HUES64 (cell line): ENCODE measurements at regions not wholly inside any gene's neighbourhood (a gene's known extent, or its start where the extent isn't known, plus 50 kb on each side); places are given as distances from the start of the nearest gene placed in this dataset.
"Not testable (repeated sequence)": the region's sequence is repeated elsewhere in the genome, so short reads cannot be mapped to it uniquely, and the experiment has no call there.

ENCODE experiments used
- H3K27ac ChIP-seq: 2 replicates; pipeline ENCODE4 v1.7.0; 2013; ENCODE audit warnings: low read depth, low read length, inconsistent platforms
- H3K27me3 ChIP-seq: 2 replicates; pipeline ENCODE4 v1.6.1; 2013; ENCODE audit warnings: mild to moderate bottlenecking, low read length; ENCODE audit not compliant: insufficient read depth
- H3K36me3 ChIP-seq: 2 replicates; pipeline ENCODE4 v1.6.1; 2013; ENCODE audit warnings: mild to moderate bottlenecking, low read length; ENCODE audit not compliant: insufficient read depth
- H3K4me1 ChIP-seq: 2 replicates; pipeline ENCODE4 v1.6.1; 2013; ENCODE audit warnings: mild to moderate bottlenecking, low read length, moderate library complexity; ENCODE audit not compliant: insufficient read depth
- H3K4me3 ChIP-seq: 2 replicates; pipeline ENCODE4 v1.5.1; 2013; ENCODE audit warnings: mild to moderate bottlenecking, low read length, moderate library complexity
- H3K9ac ChIP-seq: 2 replicates; pipeline ENCODE4 v1.6.1; 2013; ENCODE audit warnings: mild to moderate bottlenecking, low read depth, low read length
- H3K9me3 ChIP-seq: 2 replicates; pipeline ENCODE4 v1.6.1; 2013; ENCODE audit warnings: low read depth, low read length; ENCODE audit not compliant: insufficient read depth
- WGBS: fragments of 150-250, 120-280 bp; methylation state at CpG from one replicate; pipeline ENCODE4 v1.1.7; 2013; ENCODE audit warnings: missing lambda C conversion rate; 5-methylcytosine and 5-hydroxymethylcytosine counted together

DNA sequence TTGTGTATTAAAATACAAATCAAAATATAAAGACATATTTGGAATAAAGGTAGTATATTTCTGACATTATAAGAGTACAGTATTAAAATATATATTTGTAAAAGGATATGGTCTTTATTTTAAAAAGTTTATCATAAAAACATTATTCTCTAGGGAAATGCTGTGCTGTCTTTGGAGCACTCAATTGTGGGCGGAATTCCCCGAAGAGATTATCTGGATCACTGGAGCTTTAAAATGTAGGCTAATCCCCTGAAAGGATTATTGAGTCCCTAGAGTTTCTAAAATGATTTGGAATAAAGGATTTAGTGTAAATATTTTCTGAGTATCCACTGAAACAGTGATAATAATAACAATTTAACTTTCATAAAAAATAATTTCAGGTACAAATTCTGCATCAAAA, 1239.4 kb downstream of the TECRL start:
- WGBS: 92% methylated on average over 2 of the region's 2 CpGs
- Histone ChIP-seq H3K27me3 (no peaks in the 10 kb centered on the region), H3K36me3 (no peaks in the 10 kb centered on the region), H3K9ac (no peak overlapping the region), H3K4me1 (no peaks in the 10 kb centered on the region), H3K27ac (no peak overlapping the region), H3K4me3 (no peak overlapping the region), H3K9me3 (no peaks in the 10 kb centered on the region)

GRCh38 chr4:63155561-63155960, 1253.7 kb downstream of the TECRL start:
- H3K27me3 ChIP-seq: no peaks in the 10 kb centered on the region
- H3K27ac ChIP-seq: no peak overlapping the region
- no peaks in the 10 kb centered on the region for H3K36me3 ChIP-seq
- 97% methylated on average over 1 of the region's 1 CpG for WGBS
- no peaks in the 10 kb centered on the region for H3K4me1 ChIP-seq
- no peak overlapping the region for H3K4me3 ChIP-seq
- peaks cover 11% of the 10 kb centered on the region for H3K9me3 ChIP-seq
- no peak overlapping the region for H3K9ac ChIP-seq

DNA sequence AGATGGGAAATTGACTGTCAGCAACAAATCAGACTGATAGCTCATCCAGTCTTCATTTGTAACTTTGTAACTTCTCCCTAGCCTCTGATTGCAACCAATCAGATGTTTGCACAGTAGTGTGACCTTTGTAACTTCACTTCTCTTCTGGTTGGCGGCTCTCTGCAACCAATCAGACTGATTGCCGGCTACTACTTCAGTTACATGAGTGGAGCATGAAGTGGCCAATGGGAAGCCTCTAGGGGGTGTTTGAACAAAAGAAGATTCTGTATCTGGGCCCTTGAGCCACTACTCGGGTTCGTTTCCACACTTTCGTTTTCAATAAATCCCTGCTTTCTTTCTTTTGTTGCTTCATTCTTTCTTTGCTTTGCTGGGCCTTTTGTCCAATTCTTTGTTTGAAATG, 1285.8 kb downstream of the TECRL start:
- H3K4me3 ChIP-seq: no peak overlapping the region
- H3K4me1 ChIP-seq: no peaks in the 10 kb centered on the region
- H3K9me3 ChIP-seq: no peaks in the 10 kb centered on the region
- WGBS: 96% methylated on average over 5 of the region's 5 CpGs
- H3K27me3 ChIP-seq: no peaks in the 10 kb centered on the region
- no peak overlapping the region for H3K9ac ChIP-seq
- no peak overlapping the region for H3K27ac ChIP-seq
- no peaks in the 10 kb centered on the region for H3K36me3 ChIP-seq

DNA sequence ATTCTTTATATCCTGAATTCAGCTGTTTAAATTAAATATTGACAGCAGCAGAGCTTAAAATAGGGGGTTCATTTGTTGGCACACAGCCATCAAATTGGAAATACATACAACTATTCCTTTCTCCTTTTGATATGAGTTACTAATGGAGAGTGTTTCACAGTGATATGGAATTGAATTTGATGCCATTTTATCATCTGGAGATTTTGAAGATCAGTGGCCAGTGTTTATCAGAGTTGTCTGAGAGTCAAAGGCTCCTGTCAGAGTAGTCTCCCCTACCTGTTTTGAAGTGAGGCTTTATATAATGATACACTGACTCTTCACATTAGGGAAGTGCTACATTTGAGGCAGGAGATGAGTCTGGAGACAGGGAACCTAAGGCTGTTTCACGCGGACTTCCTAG, 1286.3 kb downstream of the TECRL start:
- no peaks in the 10 kb centered on the region for H3K9me3 ChIP-seq
- no peaks in the 10 kb centered on the region for H3K4me1 ChIP-seq
- no peaks in the 10 kb centered on the region for H3K27me3 ChIP-seq
- WGBS: 100% methylated on average over 2 of the region's 2 CpGs
- no peak overlapping the region for H3K9ac ChIP-seq
- H3K4me3 ChIP-seq: no peak overlapping the region
- H3K27ac ChIP-seq: no peak overlapping the region
- no peaks in the 10 kb centered on the region for H3K36me3 ChIP-seq

- 99% methylated on average over 3 of the region's 3 CpGs for WGBS
- Histone ChIP-seq H3K9ac (no peak overlapping the region), H3K36me3 (no peaks in the 10 kb centered on the region), H3K4me1 (no peaks in the 10 kb centered on the region), H3K27me3 (no peaks in the 10 kb centered on the region), H3K4me3 (no peak overlapping the region), H3K27ac (no peak overlapping the region), H3K9me3 (no peaks in the 10 kb centered on the region)
Measured at GRCh38 chr4:63106600-63106999, 1302.7 kb downstream of the TECRL start.

GRCh38 chr4:63105839-63106238, 1303.4 kb downstream of the TECRL start:
- no peaks in the 10 kb centered on the region for H3K4me1 ChIP-seq

GRCh38 chr4:63090641-63091040, 1318.6 kb downstream of the TECRL start:
- H3K9ac ChIP-seq: no peak overlapping the region
- no peak overlapping the region for H3K27ac ChIP-seq
- H3K9me3 ChIP-seq: no peaks in the 10 kb centered on the region
- no peak overlapping the region for H3K4me3 ChIP-seq
- 86% methylated on average over 1 of the region's 1 CpG for WGBS
- no peaks in the 10 kb centered on the region; the same call in 1 of the 2 replicates for H3K4me1 ChIP-seq
- H3K27me3 ChIP-seq: no peaks in the 10 kb centered on the region
- no peaks in the 10 kb centered on the region for H3K36me3 ChIP-seq

More at GRCh38 chr4:63105839-63106238, 1303.4 kb downstream of the TECRL start:
- Histone ChIP-seq H3K9me3 (no peaks in the 10 kb centered on the region), H3K36me3 (no peaks in the 10 kb centered on the region), H3K27me3 (no peaks in the 10 kb centered on the region), H3K4me3 (no peak overlapping the region), H3K27ac (no peak overlapping the region), H3K9ac (no peak overlapping the region)

GRCh38 chr4:63085091-63085490, 1324.2 kb downstream of the TECRL start:
- H3K27me3 ChIP-seq: no peaks in the 10 kb centered on the region

GRCh38 chr4:63080934-63081333, 1328.3 kb downstream of the TECRL start:
- H3K4me3 ChIP-seq: no peak overlapping the region
- H3K27me3 ChIP-seq: no peaks in the 10 kb centered on the region
- no peaks in the 10 kb centered on the region; the same call in 1 of the 2 replicates for H3K4me1 ChIP-seq
- H3K36me3 ChIP-seq: no peaks in the 10 kb centered on the region
- no CpG with 5 or more reads among the region's 1 CpG for WGBS
- peaks cover 25% of the 10 kb centered on the region for H3K9me3 ChIP-seq
- H3K9ac ChIP-seq: no peak overlapping the region
- H3K27ac ChIP-seq: no peak overlapping the region

More at GRCh38 chr4:63085091-63085490, 1324.2 kb downstream of the TECRL start:
- Histone ChIP-seq H3K27ac (no peak overlapping the region), H3K4me1 (no peaks in the 10 kb centered on the region; the same call in 1 of the 2 replicates), H3K9me3 (no peaks in the 10 kb centered on the region), H3K9ac (no peak overlapping the region), H3K36me3 (no peaks in the 10 kb centered on the region), H3K4me3 (no peak overlapping the region)
- 74% methylated on average over 1 of the region's 1 CpG for WGBS

DNA sequence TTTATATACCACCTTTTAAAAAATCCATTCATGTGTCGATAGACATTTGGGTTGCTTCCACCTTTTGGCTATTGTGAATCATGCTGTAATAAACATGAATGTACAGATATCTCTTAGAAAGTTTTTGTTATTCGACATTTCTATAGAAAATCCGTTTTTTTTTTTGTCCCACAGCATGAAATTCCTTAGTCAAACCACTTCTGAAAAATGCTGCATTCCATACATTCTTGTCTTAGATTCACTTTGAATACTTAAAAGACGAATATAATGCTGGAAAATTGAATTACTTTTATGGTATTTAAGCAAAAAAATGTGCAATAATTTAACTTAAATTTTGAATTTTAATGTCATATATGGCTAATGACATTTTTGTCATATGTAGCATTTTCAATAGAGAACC, 1345.5 kb downstream of the TECRL start:
- Histone ChIP-seq H3K4me3 (no peak overlapping the region), H3K36me3 (no peaks in the 10 kb centered on the region), H3K9me3 (no peaks in the 10 kb centered on the region), H3K9ac (no peak overlapping the region), H3K27me3 (no peaks in the 10 kb centered on the region), H3K4me1 (peaks cover 8% of the 10 kb centered on the region), H3K27ac (no peak overlapping the region)
- WGBS: 82% methylated on average over 2 of the region's 4 CpGs

DNA sequence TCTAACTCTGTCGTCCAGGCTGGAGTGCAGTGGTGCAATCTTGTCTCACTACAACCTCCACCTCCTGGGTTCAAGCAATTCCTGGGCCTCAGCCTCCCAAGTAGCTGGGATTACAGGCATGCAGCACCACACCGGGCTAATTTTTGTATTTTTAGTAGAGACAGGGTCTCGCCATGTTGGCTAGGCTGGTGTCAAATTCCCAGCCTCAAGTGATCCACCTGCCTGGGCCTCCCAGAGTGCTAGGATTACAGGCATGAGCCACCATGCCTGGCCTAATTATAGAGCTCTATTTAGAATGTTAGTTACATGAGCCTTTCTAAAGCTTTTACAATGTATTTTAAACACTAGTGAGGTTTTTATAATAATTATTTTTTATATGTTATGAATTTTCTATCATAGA, 1346.4 kb downstream of the TECRL start:
- H3K4me1 ChIP-seq, H3K9me3 ChIP-seq, H3K9ac ChIP-seq, H3K27me3 ChIP-seq, H3K36me3 ChIP-seq, H3K27ac ChIP-seq, H3K4me3 ChIP-seq: not testable (repeated sequence)
- WGBS: 99% methylated on average over 3 of the region's 3 CpGs

DNA sequence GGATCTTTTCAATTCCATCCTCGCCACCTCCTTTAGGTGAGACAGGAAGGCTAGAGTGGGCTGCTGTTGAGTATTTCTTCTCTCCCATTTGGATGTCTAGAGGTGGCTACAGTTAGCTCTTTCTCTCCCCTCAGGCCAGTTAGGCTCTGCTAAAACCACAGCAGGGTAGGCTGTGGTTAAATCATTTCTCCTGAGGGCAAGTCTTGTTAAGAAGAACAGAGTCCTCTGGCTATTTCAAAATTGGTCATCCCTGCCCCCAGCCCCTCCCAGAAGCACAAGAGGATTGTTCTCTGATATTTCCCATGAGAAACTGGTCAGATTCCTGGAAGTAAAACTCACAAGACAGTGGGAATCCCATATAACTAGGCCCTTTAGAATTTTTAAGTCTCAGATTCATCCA, 1359.5 kb downstream of the TECRL start:
- Histone ChIP-seq H3K4me3 (no peak overlapping the region), H3K27ac (no peak overlapping the region), H3K9ac (no peak overlapping the region), H3K4me1 (no peaks in the 10 kb centered on the region), H3K27me3 (no peaks in the 10 kb centered on the region), H3K9me3 (no peaks in the 10 kb centered on the region), H3K36me3 (no peaks in the 10 kb centered on the region)
- WGBS: 50% methylated on average over 1 of the region's 1 CpG
